ENCODE measurements at regions not wholly inside any gene's neighbourhood (a gene's known extent, or its start where the extent isn't known, plus 50 kb on each side); places are given as distances from the start of the nearest gene placed in this dataset.

DNA sequence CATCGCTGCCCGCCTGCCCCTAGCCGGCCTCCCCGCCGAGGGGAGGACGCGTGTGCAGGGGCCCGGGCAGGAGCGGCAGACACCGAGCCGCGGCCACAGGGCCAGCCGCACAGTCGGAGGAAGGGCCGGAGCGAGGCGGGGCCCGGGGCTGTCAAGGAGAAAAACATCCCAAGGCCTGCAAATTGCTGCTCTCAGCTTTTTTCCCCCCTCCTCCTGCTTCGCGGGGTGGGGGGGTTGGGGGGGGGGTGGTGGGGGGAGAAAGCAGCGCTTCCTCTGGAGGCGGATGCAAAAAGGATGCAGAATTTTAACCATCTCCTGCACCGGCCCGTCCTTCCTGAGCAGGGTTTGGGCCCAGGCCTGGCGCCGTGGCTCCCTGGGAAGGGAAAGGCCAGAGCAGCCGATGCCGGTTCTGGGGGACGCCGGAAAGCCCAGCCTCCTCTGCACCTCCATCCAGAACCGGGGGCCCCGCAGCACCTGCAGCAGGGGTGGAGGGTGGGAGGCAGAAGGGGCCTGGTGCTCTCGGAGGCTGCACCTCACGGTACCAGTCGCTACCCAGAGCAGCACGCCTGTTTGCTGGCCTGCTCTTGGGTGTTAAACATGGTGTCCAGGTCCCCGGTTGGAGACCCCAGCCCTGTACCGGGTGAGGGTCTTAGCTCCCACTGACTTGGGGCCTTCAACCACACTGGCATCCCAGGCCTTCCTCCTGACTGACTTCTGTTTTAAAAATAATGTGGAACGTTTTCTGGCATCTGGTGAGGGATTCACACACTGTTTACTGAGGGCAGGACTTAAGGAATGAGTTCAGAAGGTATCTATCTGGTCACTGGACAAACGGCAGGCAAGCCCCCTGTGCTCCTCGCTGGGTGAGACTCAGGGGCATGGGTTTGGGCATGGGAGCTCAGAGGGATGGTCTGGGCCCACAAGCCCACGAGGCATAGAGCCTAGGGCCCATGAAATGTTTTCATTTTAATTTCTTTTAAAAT is 77.4 kb upstream of the WNT7B start:
- peak; percentile 42 for DNase-seq

DNA sequence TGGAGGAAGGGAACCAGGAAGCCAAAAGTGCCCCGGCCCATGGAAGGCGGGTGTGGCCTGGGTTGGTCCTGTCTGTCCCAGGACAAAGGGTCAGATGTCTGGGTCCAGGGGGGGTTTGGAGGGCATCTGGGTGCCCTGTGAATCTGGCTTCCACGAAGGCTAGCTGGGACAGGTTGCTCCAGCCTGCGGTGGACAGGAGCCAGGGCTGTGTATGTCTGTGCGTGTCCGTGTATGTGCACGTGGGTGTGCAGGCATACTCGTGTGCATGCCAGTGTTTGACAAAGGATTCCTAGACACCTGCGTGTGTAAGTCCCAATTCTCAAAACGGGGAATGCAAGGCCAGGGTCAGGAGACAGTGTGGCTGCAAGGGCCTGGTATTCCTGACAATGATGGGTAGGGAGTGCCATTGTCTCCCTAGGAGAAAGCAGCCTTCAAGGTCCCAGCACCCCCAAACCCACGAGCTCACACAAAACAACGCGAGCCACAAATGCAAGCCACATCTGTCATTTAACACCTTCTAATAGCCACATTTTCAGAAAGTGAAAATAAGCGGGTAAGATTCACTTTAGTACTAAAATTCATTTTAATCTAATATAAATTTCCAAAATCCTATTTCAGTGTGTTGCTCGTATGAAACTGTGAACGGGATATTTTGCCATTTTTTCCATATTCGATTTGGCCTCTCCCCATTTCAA is 78.4 kb upstream of the WNT7B start:
- DNase-seq = no peak

DNA sequence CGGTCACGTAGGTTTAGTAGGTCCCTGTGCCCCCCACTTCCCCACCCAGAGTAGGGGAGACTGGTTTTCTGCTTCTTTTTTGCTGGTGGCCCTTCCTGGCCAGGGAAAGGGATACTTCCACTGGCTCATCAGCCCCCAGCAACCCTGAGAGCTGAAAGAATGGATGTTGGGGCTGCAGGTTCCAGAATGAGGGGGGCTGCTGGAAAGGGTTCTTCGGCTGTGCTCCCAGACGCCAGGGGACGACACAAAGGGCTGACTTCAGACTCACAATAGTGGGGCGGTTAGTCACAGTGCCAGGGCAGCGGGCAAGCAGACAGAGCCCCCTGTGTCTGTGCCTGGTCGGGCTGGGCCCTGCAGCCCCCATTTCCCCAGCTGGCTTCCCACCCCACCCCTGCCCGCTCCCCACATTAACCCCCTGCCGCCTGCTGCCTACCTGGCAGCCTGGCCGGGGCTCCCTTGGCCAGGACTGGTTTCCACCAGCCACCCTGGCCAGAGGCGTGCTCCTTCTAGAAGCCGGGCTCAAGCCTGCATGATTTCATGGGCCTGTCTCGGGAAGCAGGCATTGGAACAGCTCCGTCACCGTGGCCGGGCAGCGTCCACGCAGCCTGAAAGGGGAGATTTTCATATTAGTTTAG is 79.1 kb upstream of the WNT7B start:
- DNase-seq = no peak

DNA sequence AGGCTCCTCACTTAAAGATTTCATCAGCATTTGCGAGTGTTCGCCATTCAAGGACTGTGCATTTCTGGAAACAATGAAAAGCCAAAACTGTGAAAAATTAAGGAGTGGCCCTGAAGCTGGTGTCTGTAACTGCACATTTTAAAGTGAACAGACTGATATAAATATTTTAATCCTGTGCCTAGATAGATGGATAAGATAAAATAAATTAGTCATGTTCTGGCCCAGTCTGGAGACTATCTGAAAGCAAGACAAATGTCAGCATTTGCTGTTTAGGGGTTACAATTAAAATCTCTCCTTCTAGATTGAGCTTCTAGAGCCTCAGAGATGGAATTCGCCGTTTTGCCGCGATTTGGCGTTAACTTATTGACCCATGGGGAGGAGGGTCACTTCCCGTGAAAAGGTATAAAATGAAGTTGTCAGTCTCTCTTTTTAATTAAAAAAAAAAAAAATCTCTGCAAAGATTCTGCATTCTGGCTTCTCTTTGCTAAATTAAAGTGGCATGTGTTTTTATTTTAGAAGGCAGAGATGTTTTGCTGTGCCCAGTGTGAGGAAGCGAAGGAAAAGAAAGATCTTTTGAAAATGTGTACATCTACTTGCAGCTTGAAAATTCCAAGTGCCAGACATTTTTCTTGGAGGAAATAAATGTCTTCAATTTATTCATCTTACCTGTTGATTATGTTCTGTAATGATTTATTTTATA is 79.7 kb upstream of the WNT7B start:
- no peak for DNase-seq

DNA sequence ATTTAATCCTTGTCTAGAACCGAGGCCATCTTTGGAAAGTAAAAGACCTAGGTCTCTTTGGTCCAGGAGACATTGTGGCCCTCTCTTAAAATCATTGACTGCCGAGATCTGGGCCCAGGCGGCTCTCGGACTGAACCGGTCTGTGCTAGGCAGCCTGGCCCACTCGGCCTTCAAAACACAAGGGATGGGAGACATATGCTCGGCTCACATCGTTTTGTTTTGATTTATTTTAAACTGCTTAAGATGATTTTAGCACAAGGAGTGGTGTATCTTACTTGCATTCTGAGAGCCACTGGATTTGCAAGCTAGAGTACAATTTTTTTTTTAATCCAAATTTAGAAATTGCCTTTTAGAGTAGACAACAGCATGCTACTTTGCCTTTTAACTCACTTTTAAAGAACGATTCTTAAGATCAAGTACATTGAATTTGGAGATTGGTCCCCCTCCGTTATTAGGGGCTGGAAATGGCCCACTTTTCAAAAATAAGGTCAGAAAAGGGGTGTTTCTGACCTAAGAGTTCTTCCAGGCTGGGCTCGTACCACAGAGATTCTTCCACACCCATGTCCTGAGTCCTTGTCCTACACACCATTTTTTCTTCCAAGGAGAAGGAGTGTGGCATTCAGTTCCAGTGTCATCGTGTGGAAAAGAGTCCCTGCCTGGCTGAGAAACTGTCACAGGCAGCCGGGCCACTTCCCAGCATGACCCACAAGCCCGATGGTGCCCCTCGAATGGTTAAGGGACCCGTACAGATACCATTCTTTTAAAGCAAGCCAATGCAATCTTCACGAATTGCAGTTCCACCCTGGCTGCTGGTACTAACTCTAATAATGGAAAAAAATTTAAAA is 80.5 kb upstream of the WNT7B start:
- DNase-seq = no peak

DNA sequence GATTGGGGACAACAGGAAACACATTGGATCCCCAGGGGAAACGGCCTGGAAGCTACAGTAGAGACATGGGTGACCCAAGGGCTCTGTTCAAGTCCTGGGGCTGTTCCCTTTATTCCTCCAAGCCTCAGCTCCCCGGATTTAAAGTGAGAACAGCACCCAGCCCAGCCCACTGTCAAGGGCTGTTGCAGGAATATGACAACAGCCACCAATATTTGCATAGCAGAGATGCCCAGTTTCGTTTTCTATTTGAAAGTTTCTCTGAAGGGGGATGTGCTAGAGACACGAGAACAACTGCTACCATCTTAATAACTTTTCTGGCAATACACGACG is 81.1 kb upstream of the WNT7B start:
- DNase-seq = no peak

DNA sequence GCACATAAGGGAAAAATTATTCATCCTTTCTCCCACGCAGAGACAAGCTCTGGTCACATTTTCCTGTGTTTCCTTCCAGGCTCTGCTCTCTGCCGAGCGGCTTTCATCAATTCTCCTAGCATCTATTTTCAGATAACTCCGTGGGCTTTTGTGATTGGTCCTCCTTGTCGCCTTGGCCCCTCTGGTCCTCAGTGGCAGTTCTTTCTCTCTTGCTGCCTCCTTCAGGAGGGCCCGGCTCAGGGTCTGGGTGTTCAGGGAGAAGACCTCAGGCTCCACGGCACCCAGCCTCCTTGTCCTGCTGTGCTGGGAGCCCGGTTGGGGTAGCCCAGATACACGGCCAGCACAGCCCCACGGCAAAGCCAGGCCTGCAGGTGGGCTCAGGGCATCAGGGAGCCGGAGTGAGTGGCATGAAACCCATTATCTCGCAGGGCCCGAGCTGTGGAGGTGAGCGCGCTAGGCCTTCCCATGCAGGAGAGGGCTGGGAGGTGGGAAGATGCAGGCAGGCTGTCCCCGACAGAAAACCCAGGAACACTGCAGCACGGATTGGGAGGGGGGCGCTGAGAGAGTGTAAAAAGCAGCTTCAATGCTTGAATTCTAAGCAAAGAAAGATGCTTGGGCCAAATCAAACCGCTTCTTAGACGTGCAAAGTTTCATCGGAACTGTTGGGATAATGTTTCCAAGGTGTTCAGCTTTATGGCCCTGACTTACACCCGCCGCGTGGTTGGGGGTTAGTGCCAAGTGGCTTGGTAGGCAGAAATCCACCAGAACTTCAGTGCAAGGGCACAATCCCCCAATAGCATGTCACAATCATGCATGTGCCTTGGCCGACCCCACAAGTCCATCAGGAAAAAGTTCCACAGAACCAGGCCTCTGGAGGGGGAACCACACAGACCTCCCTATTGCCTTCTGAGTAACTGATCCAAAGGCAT is 81.9 kb upstream of the WNT7B start:
- no peak for DNase-seq

DNA sequence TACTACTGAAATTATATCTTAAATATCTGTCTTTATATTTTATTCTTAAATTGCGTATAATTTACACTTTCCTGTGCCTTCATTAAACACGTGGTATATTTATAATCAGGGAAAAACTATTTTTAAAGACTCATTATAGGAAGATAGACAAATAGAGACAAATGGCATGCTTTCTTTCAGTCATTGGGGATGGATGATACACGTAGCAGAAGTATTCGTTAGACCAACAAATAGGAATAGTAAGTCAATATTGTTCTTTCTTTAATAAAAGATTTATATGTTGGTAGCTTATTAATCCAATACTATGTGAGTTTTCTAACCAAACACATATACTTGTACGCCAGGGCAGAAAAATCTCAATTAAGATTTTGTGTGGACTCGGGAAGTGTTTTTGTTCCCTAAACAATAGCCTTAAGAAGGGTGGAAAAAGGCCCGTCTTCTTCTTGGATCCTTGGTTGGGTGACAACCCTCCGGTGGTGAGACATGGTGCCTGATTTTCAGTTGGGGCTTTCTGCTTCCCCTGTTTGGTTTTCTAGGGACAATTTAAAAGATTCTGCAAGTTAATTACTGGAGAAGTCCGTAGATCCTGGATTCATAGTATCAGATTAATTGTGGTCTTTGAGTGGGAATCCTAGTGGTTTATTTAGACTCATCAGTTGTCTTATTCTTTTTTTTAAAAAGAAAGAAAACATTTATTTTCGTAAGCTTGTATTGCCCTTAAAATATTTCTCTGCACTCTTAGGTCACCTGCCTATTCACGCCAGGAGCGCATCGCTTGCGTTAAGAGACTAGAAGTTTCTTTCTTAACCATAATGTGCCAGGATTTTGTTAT is 83.5 kb upstream of the WNT7B start:
- DNase-seq = peak; percentile 47

DNA sequence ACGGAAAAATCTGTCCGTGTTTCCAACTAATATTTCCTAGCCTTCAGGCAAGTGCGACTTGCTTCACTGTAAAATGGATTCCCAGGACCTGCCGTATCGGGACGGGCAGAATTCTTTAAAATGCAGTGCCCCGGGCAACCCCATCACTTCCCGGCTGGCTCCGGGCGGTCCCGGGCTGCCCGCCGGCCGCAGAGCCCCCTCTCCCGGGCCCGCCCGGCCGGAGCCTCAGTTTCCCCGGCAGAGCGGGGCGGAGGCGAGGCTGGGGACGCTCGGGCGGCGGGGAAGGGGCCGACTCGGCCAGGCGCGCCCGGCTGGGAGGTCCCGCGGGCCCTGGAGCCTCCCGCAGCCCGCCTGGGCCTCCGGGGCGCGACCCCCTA is 84.2 kb upstream of the WNT7B start:
- DNase-seq = no peak

DNA sequence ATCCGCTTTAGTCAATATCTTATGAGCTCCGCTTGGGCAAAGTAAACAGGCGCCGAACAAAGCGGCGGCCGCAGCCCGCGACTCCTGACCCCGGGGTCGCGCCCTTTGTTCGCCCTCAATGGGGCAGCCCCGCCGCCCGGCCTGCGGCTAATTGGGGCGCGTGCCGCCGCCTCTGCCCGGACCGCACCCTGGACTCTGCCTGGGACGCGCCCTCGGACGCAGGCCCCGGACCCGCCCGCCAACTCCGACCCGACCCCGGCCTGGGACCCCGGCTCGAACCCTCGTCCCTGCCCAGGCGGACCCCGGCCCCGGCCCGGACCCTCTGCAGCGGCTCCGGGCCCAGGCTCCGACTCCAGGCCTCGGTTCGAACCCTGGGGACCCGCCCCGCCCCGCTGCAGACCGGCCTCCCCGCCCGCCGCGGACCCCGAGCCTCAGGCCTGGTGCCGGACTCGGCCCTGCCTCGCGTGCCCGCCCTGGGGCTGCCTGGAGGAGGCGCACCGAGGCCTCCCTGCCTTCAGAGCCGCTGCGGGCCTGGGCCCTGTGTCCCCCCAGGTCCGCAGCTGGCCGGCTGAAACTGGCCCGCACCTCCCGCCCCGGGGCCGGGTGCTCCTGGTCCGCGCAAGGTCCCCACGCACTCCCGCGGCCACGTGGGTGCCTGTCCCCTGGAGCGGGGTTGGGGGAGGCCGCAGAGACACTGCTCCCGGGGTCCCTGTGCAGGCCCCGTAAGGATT is 84.7 kb upstream of the WNT7B start:
- DNase-seq = no peak

DNA sequence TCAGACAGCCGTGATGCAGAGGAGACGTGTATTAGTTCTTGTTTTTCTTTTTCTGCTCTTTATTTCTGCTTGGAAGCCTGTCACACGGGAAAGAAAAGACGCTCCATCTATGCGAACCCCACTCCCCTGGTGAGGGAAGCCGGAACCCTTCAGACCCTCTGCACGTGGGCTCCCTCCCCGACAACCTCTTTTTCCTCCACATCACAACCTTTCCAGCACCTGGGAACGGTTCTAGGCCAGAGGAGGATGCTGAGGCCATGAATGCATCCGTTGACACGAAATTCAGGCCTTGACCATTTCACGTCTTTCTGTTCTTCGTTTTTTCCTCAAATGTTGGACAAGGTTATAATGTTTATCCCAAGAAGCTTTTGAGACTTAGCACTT is 85.3 kb upstream of the WNT7B start:
- peak; percentile 55 for DNase-seq

DNA sequence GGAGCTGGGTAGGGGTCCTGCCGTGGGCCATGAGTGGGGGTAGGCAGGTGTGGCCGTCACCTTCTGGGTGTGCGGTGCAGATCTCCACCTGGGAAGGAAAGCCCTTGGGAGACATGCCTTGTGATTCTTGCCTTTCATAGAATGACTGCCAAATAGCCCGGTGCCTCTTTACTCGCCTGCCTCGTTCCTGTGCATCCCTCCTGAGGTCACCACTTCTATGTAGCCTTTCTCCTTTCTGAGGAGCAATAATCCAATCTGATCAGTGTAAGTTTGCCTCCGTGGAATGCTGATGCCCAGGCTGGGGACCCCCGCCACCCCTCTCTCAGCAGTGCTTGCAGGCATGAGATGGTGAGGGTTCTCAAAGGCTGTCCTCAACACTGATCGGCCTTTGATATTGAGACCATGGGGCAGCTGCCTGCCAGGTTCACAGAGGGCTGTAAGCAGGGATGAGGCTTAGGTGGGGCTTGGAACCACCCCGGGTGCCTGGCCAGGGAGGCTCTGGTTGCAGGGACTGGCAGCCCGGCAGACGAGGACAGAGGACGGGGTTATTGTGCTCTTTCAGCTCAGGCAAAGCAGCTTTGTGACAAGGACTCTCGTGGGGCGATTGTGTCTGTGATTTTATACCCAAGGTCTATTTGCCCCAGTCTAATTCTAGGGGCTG is 86.1 kb upstream of the WNT7B start:
- no peak for DNase-seq

DNA sequence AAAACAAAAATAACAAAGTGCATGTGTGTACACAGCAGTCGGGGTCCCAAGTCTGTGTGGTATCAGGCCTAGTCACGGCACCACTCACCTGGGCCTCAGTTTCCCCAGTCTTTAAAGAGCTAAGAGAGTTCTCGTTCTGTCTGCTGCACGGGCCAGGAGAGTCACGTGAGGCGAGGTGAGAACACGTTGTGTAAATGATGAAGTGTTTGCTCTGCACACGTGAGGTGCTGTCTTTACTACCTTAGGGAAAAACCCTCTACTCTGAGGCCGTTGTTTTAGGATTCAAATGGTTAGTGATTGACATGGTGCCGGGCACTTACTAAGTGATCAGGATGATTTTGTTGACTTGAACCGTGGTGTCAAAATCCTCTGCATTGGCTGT is 86.5 kb upstream of the PPARA start:
- DNase-seq = no peak

DNA sequence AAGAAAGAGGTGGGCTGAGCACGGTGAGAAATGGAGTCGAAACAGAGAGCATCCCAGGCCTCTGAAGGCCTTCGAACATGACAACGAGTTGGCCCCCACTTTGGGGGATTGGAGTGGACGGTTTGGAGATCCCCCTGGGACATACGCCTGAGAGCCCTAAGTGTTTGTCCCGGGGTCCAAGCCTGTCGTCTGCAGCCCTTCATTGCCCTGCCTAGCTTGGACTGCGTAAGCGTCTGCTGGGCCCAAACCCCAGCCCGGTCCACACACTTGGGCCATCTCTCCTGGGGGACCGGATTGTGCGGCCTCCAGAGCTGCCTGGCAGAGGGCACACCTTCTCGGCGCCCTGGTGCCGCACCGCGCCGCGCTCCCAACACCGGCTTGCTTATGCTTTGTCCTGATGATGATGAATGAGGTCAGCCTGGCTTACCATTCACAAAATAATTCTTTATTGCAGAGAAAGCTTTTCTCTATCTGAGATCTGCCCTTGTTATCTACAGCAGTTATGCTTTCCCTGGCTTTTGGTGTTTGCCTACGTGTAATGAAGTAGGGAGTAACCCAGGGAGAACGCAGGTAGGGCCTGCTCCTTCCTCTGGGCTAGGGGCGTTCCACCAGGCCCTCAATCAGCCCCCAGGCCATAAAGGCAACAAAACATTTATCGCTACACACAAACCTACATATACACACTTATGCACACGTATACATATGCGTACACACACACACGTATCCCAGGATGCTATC is 85.9 kb upstream of the PPARA start:
- no peak for DNase-seq

DNA sequence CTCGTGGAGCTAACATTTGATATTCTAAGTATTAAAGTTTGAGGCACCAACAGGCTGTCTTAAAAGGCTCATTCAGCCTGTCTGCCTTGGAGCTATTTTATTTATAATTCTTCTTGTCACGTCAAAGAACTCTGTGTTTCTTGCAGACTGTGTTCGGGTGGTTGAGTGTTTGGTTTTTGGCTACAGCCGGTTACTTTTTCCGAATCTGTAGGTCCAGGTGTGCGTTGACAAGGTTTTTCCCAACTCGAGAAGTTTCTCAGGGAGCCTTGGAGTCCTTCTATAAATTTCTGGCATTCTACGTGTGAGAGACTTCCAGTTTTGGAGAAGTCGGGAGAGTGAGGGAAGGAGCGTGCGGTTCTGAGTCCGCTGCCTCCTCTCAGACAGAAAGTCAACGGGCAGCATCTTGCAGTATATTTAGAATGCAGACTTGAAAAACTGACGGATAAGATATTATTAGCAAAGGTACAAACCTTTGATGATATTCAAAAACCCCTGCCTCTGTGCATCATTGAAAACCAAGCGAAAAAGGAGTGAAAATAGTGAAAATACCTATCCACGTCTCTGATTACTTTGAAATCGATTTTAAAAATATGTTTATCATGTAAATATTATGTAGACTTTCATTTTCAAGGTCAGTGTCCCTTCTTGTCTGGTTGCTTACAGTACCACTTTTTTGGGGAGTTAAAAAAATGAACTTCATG is 85.2 kb upstream of the PPARA start:
- DNase-seq = no peak

DNA sequence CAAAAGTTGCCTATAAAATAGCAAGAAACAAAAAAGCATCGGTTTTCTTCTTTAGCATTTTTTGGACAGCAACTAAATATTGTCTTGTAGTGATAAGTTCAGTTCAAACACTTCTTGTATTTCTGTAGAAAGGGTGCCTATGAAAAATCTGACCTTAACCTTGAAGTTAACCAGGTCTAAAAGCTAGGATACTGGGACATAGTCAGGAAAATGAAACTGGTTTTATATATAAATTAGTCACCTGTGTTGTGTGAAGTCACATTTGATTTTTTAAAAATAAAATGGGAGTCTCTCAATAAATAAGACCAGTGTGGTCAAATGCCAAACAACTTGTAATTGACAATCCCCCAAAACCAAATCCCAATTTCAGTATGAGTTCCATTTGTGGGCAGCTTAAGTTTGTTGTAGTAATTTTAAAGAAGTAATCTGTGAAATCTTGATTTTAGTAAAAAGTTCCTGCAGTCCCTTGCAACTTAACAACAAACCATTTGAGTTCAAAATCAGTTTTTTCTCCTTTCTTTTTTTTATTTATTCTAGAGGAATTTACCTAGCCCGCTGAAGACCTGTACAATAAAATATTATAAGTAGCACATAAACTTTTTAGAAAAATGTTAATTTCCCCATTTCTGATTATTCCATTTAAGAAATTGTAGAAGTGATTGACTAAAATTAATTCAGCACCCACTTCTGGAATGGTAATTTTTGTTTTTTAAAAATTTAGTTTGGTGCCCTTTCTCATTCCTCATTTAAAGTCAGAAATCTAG is 84.5 kb upstream of the PPARA start:
- DNase-seq = no peak

DNA sequence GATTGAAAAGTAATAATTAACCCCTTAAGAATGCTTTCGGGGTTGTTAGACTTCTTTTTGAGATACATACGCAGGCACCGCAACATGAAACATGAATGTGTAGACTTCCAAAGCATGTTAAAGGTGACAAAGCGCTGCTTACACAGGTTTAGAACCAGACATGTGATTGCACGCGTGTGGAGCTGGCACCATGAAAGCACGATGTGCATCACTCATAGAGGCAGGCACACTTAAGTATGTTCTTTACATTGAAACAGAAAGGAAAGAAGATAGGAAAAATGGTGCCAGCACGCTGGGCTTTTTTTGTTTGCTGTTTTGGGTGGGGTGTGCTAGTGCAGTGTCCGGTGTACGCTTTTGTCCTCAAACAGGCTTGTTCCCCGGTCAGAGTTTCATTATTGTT is 83.6 kb upstream of the PPARA start:
- no peak for DNase-seq
